HL-60 (cell line): ENCODE measurements at regions not wholly inside any gene's neighbourhood (a gene's known extent, or its start where the extent isn't known, plus 50 kb on each side); places are given as distances from the start of the nearest gene placed in this dataset.
"Not testable (repeated sequence)": the region's sequence is repeated elsewhere in the genome, so short reads cannot be mapped to it uniquely, and the experiment has no call there.

ENCODE experiments used
- GABPA ChIP-seq: IDR thresholded peaks from 2 replicates; pipeline ENCODE4 v1.6.1; 2012; ENCODE audit warnings: low read depth
- POLR2AphosphoS5 ChIP-seq: IDR thresholded peaks from 2 replicates; pipeline ENCODE4 v1.6.1; 2012; ENCODE audit warnings: low read depth
- SPI1 ChIP-seq: IDR thresholded peaks from 2 replicates; pipeline ENCODE4 v1.6.1; 2012; ENCODE audit warnings: low read depth, mild to moderate bottlenecking, borderline replicate concordance
- TF ChIP-seq, protein P1 (sequence below): IDR thresholded peaks from one replicate; pipeline ENCODE4 v1.5.1; 2011; ENCODE audit warnings: low read length, control low read depth, inconsistent platforms; ENCODE audit not compliant: insufficient read depth
- TF ChIP-seq, protein P2 (sequence below): IDR thresholded peaks from 2 replicates; pipeline ENCODE4 v1.6.1; 2012; ENCODE audit warnings: low read depth; ENCODE audit not compliant: insufficient replicate concordance

DNA sequence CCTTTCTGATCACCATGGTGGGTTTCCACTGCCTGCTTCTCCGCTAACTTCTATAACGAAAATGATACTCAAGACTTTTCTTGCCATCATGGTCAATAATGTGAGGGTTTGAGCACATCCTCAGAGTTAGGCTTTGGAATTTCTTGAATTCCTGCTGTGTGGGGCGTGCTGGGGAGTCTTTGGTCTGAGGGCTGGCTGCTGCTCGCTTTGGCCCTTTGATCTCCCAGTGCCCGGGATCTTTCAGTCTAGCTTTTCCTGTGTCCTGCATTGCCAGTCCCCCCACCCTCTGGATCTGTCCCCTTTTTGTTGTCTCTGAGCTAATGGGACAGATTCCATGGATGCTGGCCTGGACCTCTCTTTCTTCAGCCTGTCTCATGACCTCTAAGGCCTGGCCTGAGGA lies 182.6 kb downstream of the NPIPA7 start:
- TF ChIP-seq, protein P1, sequence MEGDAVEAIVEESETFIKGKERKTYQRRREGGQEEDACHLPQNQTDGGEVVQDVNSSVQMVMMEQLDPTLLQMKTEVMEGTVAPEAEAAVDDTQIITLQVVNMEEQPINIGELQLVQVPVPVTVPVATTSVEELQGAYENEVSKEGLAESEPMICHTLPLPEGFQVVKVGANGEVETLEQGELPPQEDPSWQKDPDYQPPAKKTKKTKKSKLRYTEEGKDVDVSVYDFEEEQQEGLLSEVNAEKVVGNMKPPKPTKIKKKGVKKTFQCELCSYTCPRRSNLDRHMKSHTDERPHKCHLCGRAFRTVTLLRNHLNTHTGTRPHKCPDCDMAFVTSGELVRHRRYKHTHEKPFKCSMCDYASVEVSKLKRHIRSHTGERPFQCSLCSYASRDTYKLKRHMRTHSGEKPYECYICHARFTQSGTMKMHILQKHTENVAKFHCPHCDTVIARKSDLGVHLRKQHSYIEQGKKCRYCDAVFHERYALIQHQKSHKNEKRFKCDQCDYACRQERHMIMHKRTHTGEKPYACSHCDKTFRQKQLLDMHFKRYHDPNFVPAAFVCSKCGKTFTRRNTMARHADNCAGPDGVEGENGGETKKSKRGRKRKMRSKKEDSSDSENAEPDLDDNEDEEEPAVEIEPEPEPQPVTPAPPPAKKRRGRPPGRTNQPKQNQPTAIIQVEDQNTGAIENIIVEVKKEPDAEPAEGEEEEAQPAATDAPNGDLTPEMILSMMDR: not testable (repeated sequence)
- TF ChIP-seq, protein P2, sequence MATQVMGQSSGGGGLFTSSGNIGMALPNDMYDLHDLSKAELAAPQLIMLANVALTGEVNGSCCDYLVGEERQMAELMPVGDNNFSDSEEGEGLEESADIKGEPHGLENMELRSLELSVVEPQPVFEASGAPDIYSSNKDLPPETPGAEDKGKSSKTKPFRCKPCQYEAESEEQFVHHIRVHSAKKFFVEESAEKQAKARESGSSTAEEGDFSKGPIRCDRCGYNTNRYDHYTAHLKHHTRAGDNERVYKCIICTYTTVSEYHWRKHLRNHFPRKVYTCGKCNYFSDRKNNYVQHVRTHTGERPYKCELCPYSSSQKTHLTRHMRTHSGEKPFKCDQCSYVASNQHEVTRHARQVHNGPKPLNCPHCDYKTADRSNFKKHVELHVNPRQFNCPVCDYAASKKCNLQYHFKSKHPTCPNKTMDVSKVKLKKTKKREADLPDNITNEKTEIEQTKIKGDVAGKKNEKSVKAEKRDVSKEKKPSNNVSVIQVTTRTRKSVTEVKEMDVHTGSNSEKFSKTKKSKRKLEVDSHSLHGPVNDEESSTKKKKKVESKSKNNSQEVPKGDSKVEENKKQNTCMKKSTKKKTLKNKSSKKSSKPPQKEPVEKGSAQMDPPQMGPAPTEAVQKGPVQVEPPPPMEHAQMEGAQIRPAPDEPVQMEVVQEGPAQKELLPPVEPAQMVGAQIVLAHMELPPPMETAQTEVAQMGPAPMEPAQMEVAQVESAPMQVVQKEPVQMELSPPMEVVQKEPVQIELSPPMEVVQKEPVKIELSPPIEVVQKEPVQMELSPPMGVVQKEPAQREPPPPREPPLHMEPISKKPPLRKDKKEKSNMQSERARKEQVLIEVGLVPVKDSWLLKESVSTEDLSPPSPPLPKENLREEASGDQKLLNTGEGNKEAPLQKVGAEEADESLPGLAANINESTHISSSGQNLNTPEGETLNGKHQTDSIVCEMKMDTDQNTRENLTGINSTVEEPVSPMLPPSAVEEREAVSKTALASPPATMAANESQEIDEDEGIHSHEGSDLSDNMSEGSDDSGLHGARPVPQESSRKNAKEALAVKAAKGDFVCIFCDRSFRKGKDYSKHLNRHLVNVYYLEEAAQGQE: not testable (repeated sequence)
- TF ChIP-seq GABPA, POLR2AphosphoS5, SPI1: not testable (repeated sequence)
